MM.1S (cell line): ENCODE measurements at regions not wholly inside any gene's neighbourhood (a gene's known extent, or its start where the extent isn't known, plus 50 kb on each side); places are given as distances from the start of the nearest gene placed in this dataset.

Experiments used
- CTCF ChIP-seq: fragments of 300-600 bp; sonication (generic); IDR thresholded peaks from 2 replicates; pipeline ENCODE4 v1.5.1; 2016; ENCODE audit warnings: antibody characterized with exemption, low read length, mixed read lengths
- EZH2 ChIP-seq: fragments of 300-600 bp; sonication (generic); optimal IDR thresholded peaks from 2 replicates; pipeline ENCODE3; 2017; ENCODE audit warnings: low read depth, mild to moderate bottlenecking, antibody characterized with exemption, low read length, mixed read lengths
- EZH2phosphoT487 ChIP-seq: fragments of 300-600 bp; sonication (generic); IDR thresholded peaks from 2 replicates; pipeline ENCODE4 v1.6.1; 2018; ENCODE audit warnings: antibody characterized with exemption, low read length

DNA sequence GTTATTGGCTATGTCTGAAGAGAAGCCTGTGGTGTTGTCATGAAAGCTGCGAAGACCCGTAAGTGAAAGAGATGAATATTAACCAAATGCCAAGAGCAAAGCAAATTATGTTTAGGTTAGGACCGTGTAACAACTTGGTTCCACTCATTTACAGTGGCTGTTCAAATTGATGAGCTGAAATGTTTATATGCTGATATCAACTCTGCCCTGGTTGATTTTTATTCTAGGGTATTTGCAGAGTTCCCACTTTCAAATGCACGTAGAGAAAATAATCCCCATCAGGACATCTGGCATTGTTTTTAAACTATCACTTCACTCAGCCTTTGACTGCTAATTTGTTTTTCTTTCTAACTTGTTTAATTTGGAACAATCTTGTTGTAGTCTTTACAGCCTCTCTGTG lies 581.6 kb upstream of the ADAMTS5 start:
- TF ChIP-seq CTCF (no peak), EZH2 (no peak), EZH2phosphoT487 (no peak)
